ENCODE measurements at regions not wholly inside any gene's neighbourhood (a gene's known extent, or its start where the extent isn't known, plus 50 kb on each side); places are given as distances from the start of the nearest gene placed in this dataset.

DNA sequence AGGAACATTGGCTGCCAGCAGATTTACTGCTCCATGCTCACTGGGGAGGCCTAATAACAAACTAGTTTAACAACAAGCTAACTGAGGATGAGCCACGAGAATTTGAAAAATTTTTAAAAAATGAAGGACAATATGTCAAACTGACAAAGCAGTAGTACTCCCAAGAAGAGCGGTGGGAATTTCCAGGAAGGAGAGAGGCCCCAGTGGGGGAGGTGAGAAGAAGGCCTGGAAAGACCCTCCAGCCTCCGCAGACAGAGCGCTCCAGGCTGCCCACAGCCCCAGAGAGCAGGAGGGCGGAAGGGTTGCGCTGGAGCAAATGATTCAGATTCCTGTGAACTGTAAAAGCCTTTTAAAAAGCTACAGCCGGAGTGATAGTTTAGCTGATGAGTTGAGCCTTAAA is 78.5 kb downstream of the SIPA1L2 start:
- H3K27ac ChIP-seq (ENCODE audit: extremely low read depth, low read depth, low read length), result no peak overlapping the region
- no peaks in the 10 kb centered on the region for H3K9me3 ChIP-seq (replicated peaks; ENCODE audit: control insufficient read depth, insufficient read depth, low read depth, low read length)
- ATAC-seq (no peak), DNase-seq (ENCODE audit: extremely low read depth in 1 of 4, low spot score in 3 of 4) (no peak), FAIRE-seq (no peak)
- TF ChIP-seq, protein P1, sequence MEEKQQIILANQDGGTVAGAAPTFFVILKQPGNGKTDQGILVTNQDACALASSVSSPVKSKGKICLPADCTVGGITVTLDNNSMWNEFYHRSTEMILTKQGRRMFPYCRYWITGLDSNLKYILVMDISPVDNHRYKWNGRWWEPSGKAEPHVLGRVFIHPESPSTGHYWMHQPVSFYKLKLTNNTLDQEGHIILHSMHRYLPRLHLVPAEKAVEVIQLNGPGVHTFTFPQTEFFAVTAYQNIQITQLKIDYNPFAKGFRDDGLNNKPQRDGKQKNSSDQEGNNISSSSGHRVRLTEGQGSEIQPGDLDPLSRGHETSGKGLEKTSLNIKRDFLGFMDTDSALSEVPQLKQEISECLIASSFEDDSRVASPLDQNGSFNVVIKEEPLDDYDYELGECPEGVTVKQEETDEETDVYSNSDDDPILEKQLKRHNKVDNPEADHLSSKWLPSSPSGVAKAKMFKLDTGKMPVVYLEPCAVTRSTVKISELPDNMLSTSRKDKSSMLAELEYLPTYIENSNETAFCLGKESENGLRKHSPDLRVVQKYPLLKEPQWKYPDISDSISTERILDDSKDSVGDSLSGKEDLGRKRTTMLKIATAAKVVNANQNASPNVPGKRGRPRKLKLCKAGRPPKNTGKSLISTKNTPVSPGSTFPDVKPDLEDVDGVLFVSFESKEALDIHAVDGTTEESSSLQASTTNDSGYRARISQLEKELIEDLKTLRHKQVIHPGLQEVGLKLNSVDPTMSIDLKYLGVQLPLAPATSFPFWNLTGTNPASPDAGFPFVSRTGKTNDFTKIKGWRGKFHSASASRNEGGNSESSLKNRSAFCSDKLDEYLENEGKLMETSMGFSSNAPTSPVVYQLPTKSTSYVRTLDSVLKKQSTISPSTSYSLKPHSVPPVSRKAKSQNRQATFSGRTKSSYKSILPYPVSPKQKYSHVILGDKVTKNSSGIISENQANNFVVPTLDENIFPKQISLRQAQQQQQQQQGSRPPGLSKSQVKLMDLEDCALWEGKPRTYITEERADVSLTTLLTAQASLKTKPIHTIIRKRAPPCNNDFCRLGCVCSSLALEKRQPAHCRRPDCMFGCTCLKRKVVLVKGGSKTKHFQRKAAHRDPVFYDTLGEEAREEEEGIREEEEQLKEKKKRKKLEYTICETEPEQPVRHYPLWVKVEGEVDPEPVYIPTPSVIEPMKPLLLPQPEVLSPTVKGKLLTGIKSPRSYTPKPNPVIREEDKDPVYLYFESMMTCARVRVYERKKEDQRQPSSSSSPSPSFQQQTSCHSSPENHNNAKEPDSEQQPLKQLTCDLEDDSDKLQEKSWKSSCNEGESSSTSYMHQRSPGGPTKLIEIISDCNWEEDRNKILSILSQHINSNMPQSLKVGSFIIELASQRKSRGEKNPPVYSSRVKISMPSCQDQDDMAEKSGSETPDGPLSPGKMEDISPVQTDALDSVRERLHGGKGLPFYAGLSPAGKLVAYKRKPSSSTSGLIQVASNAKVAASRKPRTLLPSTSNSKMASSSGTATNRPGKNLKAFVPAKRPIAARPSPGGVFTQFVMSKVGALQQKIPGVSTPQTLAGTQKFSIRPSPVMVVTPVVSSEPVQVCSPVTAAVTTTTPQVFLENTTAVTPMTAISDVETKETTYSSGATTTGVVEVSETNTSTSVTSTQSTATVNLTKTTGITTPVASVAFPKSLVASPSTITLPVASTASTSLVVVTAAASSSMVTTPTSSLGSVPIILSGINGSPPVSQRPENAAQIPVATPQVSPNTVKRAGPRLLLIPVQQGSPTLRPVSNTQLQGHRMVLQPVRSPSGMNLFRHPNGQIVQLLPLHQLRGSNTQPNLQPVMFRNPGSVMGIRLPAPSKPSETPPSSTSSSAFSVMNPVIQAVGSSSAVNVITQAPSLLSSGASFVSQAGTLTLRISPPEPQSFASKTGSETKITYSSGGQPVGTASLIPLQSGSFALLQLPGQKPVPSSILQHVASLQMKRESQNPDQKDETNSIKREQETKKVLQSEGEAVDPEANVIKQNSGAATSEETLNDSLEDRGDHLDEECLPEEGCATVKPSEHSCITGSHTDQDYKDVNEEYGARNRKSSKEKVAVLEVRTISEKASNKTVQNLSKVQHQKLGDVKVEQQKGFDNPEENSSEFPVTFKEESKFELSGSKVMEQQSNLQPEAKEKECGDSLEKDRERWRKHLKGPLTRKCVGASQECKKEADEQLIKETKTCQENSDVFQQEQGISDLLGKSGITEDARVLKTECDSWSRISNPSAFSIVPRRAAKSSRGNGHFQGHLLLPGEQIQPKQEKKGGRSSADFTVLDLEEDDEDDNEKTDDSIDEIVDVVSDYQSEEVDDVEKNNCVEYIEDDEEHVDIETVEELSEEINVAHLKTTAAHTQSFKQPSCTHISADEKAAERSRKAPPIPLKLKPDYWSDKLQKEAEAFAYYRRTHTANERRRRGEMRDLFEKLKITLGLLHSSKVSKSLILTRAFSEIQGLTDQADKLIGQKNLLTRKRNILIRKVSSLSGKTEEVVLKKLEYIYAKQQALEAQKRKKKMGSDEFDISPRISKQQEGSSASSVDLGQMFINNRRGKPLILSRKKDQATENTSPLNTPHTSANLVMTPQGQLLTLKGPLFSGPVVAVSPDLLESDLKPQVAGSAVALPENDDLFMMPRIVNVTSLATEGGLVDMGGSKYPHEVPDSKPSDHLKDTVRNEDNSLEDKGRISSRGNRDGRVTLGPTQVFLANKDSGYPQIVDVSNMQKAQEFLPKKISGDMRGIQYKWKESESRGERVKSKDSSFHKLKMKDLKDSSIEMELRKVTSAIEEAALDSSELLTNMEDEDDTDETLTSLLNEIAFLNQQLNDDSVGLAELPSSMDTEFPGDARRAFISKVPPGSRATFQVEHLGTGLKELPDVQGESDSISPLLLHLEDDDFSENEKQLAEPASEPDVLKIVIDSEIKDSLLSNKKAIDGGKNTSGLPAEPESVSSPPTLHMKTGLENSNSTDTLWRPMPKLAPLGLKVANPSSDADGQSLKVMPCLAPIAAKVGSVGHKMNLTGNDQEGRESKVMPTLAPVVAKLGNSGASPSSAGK (IDR thresholded peaks at IDR 0.05), result no peak
- TF ChIP-seq FOXK1 (CRISPR knock-in tag; IDR thresholded peaks at IDR 0.05; ENCODE audit: borderline replicate concordance), result no peak
- TF ChIP-seq ZBTB1 (CRISPR knock-in tag; IDR thresholded peaks at IDR 0.05; ENCODE audit: borderline replicate concordance, low read depth), result no peak
- no peak for TF ChIP-seq CHD2 (IDR thresholded peaks at IDR 0.05; ENCODE audit: low read depth, low read length)
- TF ChIP-seq FOXK2 (conservative IDR thresholded peaks at IDR 0.05 in 1 of 2, IDR thresholded peaks at IDR 0.05 in 1 of 2; ENCODE audit: low read depth in 2 of 2), result no peak
- TF ChIP-seq TFAP4 (CRISPR knock-in tag; IDR thresholded peaks at IDR 0.05; ENCODE audit: borderline replicate concordance), result no peak
- TF ChIP-seq RBM39 (optimal IDR thresholded peaks at IDR 0.05; ENCODE audit: low read depth, low read length), result no peak
- TF ChIP-seq SMARCC2 (IDR thresholded peaks at IDR 0.05; ENCODE audit: low read depth), result no peak
- no peak for TF ChIP-seq SMAD1 (IDR thresholded peaks at IDR 0.05; ENCODE audit: low read depth, low read length, partially characterized antibody)
- CTCF ChIA-PET (ENCODE audit: low intra/inter-chr PET ratio), result no interaction called here
- no peaks in the 10 kb centered on the region for H4K20me1 ChIP-seq (replicated peaks; ENCODE audit: control insufficient read depth, insufficient read depth, low read length)
- 2% methylated on average over 7 of the region's 7 CpGs for WGBS (ENCODE audit: insufficient coverage, low coverage, missing lambda C conversion rate)
- POLR2A ChIA-PET, result no interaction called here
- H2AFZ ChIP-seq (ENCODE audit: low read depth, low read length), result no peak overlapping the region
- no peak overlapping the region for H3K4me2 ChIP-seq (ENCODE audit: insufficient read depth, low read length)
- intact Hi-C loops (cut with micrococcal nuclease), result no loop called here
- no peaks in the 10 kb centered on the region; a peak in 1 of 5 replicates for H3K27me3 ChIP-seq (ENCODE audit: control insufficient read depth in 2 of 2, insufficient read depth in 2 of 2, low read length in 2 of 2)
- H3K9ac ChIP-seq (ENCODE audit: insufficient read depth in 1 of 2, low read depth in 2 of 2, low read length in 2 of 2), result no peak overlapping the region
- no peaks in the 10 kb centered on the region for H3K4me1 ChIP-seq (replicated peaks in 1 of 2; ENCODE audit: control insufficient read depth in 2 of 2, insufficient read depth in 2 of 2, low read length in 2 of 2)
- no peak overlapping the region for H3K4me3 ChIP-seq
- no TSS peak for BruUV-seq (replicated peaks)
- H3K36me3 ChIP-seq (ENCODE audit: control insufficient read depth, insufficient read depth, low read length), result no peaks in the 10 kb centered on the region
- no peaks in the 10 kb centered on the region for H3K79me2 ChIP-seq (ENCODE audit: control insufficient read depth, insufficient read depth, low read length)
- in situ Hi-C loops (cut with MboI), result no loop called here
- no peaks in the 10 kb centered on the region for H3K9me1 ChIP-seq (ENCODE audit: control insufficient read depth, insufficient read depth, low read length)

Measured in K562 (cell line).